OCI-LY7 (cell line): ENCODE measurements at regions not wholly inside any gene's neighbourhood (a gene's known extent, or its start where the extent isn't known, plus 50 kb on each side); places are given as distances from the start of the nearest gene placed in this dataset.

Experiments used
- BruUV-seq: library from RNA; stranded (reverse); fragments of 400-500 nt; replicated peaks from 2 replicates; lab custom pipeline; 2021; lab: Mats Ljungman, UMichigan
- CTCF ChIA-PET: fragments of 300-600 bp; sonication (Branson Sonifier 250); formaldehyde crosslinking; loops from one replicate; lab custom pipeline; 2022; ENCODE audit warnings: antibody characterized with exemption; ENCODE audit not compliant: unreplicated experiment; lab: Charles Lee
- POLR2A ChIA-PET: fragments of 300-600 bp; sonication (Branson Sonifier 250); formaldehyde crosslinking; loops from one replicate; lab custom pipeline; 2022; ENCODE audit warnings: antibody characterized with exemption; lab: Charles Lee
- DNase-seq: peaks from one replicate; pipeline ENCODE4 v3.0.0-alpha.2; 2015; ENCODE audit warnings: low spot score
- H2AFZ ChIP-seq: fragments of 200-600 bp; sonication (generic), shearing (Covaris generic); 2 replicates; pipeline ENCODE4 v1.6.1; 2014; ENCODE audit warnings: mild to moderate bottlenecking, antibody characterized with exemption, low read length, moderate library complexity
- H3K27ac ChIP-seq: fragments of 200-600 bp; sonication (generic); 2 replicates; pipeline ENCODE4 v1.5.1; 2014; ENCODE audit warnings: mixed run types, low read depth, mild to moderate bottlenecking, moderate library complexity, low read length, inconsistent platforms; ENCODE audit not compliant: poor library complexity, severe bottlenecking
- H3K36me3 ChIP-seq: fragments of 200-600 bp; sonication (generic); 2 replicates; pipeline ENCODE4 v1.6.1; 2014; ENCODE audit warnings: mild to moderate bottlenecking, antibody characterized with exemption, low read length, moderate library complexity, mixed read lengths; ENCODE audit not compliant: insufficient read depth
- H3K4me1 ChIP-seq: fragments of 200-600 bp; sonication (generic); 2 replicates; pipeline ENCODE4 v1.5.1; 2014; ENCODE audit warnings: mild to moderate bottlenecking, low read length; ENCODE audit not compliant: insufficient read depth, poor library complexity, severe bottlenecking
- H3K4me2 ChIP-seq: fragments of 200-600 bp; sonication (generic); 2 replicates; pipeline ENCODE4 v1.6.1; 2014; ENCODE audit warnings: mild to moderate bottlenecking, low read length
- H3K4me3 ChIP-seq: fragments of 200-600 bp; sonication (generic); 2 replicates; pipeline ENCODE4 v1.5.1; 2014; ENCODE audit warnings: mild to moderate bottlenecking, low read depth, low read length; ENCODE audit not compliant: poor library complexity, severe bottlenecking
- H3K79me2 ChIP-seq: fragments of 200-600 bp; sonication (generic); 2 replicates; pipeline ENCODE4 v1.6.1; 2016; ENCODE audit warnings: low read depth, mild to moderate bottlenecking, low read length, moderate library complexity, mixed read lengths; ENCODE audit not compliant: insufficient read depth
- H3K9me2 ChIP-seq: fragments of 200-600 bp; sonication (generic); 2 replicates; pipeline ENCODE4 v1.6.1; 2016; ENCODE audit warnings: mild to moderate bottlenecking, low read length, mixed read lengths; ENCODE audit not compliant: insufficient read depth
- H3K9me3 ChIP-seq: fragments of 200-600 bp; sonication (generic); 2 replicates; pipeline ENCODE4 v1.6.1; 2014; ENCODE audit warnings: mild to moderate bottlenecking, mixed run types, low read length, mixed read lengths
- H4K20me1 ChIP-seq: fragments of 200-600 bp; sonication (generic); 2 replicates; pipeline ENCODE4 v1.6.1; 2014; ENCODE audit warnings: mild to moderate bottlenecking, antibody characterized with exemption, low read length, moderate library complexity, mixed read lengths; ENCODE audit not compliant: insufficient read depth
- EZH2phosphoT487 ChIP-seq: fragments of 200-600 bp; sonication (generic); IDR thresholded peaks from 2 replicates; pipeline ENCODE4 v1.6.1; 2018; ENCODE audit warnings: low read depth, borderline replicate concordance, mild to moderate bottlenecking, mixed run types, antibody characterized with exemption, low read length, moderate library complexity, mixed read lengths
- intact Hi-C: fragments of 100-400 bp; cut with micrococcal nuclease; formaldehyde crosslinking; loops from one replicate; pipeline ENCODE4 v1.10.0; 2022; ENCODE audit not compliant: unreplicated experiment
- TF ChIP-seq, protein P1 (sequence below): fragments of 200-600 bp; sonication (generic); conservative IDR thresholded peaks from 2 replicates; pipeline ENCODE4 v1.5.1; 2014; ENCODE audit warnings: mild to moderate bottlenecking, antibody characterized with exemption, low read length, moderate library complexity, mixed read lengths

DNA sequence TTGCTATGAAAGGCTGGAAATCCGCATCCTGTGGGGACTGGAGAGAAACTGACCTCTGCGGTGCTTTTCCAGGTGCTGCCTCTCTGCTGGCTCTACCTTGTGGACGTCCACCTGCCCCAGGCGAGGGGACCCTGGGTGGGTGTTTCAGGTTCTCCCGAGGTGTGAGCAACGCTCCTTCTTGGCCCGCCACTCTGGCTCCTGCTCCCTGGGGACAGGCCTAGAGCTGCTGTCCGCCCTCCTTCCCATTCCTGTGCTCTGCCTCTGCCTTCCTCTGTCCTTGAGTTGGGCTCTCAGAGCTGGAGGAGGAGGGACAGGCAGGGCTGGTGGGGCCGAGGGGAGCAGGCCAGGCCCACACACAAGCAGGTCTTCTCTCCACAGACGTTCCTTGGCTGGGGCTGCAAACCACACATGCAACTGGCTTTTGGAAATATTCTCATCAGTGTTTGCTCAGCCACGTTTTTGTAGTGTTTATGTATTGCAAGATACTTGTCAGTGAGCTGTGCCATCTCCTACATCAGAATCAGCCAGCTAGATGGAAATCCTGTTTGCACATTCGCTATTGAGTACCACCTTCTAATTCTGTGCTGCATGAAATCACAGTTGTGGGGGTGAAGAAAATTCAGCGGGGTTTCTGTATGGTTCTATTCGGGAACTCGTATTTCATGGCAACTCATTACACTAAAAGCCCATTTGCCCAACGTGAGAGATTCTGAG, 1115.0 kb downstream of the BRD1 start:
- H3K36me3 ChIP-seq, result no peaks in the 10 kb centered on the region
- no peaks in the 10 kb centered on the region for H3K9me3 ChIP-seq
- no peaks in the 10 kb centered on the region for H4K20me1 ChIP-seq
- H3K4me3 ChIP-seq, result no peak overlapping the region
- CTCF ChIA-PET, result no interaction called here
- POLR2A ChIA-PET, result no interaction called here
- no TSS peak for BruUV-seq
- H3K4me2 ChIP-seq, result no peak overlapping the region
- H2AFZ ChIP-seq, result no peak overlapping the region
- intact Hi-C loops, result no loop called here
- TF ChIP-seq EZH2phosphoT487, result no peak
- TF ChIP-seq, protein P1, sequence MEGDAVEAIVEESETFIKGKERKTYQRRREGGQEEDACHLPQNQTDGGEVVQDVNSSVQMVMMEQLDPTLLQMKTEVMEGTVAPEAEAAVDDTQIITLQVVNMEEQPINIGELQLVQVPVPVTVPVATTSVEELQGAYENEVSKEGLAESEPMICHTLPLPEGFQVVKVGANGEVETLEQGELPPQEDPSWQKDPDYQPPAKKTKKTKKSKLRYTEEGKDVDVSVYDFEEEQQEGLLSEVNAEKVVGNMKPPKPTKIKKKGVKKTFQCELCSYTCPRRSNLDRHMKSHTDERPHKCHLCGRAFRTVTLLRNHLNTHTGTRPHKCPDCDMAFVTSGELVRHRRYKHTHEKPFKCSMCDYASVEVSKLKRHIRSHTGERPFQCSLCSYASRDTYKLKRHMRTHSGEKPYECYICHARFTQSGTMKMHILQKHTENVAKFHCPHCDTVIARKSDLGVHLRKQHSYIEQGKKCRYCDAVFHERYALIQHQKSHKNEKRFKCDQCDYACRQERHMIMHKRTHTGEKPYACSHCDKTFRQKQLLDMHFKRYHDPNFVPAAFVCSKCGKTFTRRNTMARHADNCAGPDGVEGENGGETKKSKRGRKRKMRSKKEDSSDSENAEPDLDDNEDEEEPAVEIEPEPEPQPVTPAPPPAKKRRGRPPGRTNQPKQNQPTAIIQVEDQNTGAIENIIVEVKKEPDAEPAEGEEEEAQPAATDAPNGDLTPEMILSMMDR, result no peak
- DNase-seq, result no peak
- H3K79me2 ChIP-seq, result no peaks in the 10 kb centered on the region
- no peaks in the 10 kb centered on the region for H3K9me2 ChIP-seq
- no peak overlapping the region for H3K27ac ChIP-seq
- no peaks in the 10 kb centered on the region for H3K4me1 ChIP-seq

DNA sequence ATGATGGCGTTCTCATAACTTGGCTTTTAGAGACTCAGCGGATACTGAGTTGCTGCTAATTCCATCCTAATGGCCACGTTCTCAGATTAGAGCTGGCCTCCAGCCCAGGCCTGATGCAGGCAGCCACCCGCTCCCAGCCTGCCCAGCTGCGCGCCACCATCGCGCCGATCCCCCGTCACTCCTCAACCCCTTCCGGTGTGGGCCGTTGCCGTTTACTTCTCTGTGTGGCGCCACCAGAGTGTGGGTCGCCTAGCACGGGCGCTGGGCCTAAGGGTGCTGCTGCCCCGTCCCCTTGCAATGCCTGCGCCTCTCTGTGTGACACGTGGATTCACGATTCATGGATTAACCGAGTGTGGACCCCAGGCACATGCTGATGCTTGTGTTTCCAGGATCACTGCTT, 1116.0 kb downstream of the BRD1 start:
- no peak overlapping the region for H3K4me3 ChIP-seq
- TF ChIP-seq EZH2phosphoT487, result no peak
- TF ChIP-seq, protein P1, result no peak
- no peak overlapping the region for H2AFZ ChIP-seq
- H3K27ac ChIP-seq, result no peak overlapping the region
- no peak for DNase-seq
- H3K79me2 ChIP-seq, result no peaks in the 10 kb centered on the region
- no peaks in the 10 kb centered on the region for H3K9me2 ChIP-seq
- H3K4me1 ChIP-seq, result no peaks in the 10 kb centered on the region
- CTCF ChIA-PET, result interaction anchor here (0.6 kb wide), 1 partner anchor 1225 kb away, joined by 5 read pairs; no protein-coding TSS in a partner anchor
- no peaks in the 10 kb centered on the region for H3K9me3 ChIP-seq
- intact Hi-C loops, result no loop called here
- POLR2A ChIA-PET, result no interaction called here
- no TSS peak for BruUV-seq
- no peaks in the 10 kb centered on the region for H3K36me3 ChIP-seq
- no peak overlapping the region for H3K4me2 ChIP-seq
- no peaks in the 10 kb centered on the region for H4K20me1 ChIP-seq

DNA sequence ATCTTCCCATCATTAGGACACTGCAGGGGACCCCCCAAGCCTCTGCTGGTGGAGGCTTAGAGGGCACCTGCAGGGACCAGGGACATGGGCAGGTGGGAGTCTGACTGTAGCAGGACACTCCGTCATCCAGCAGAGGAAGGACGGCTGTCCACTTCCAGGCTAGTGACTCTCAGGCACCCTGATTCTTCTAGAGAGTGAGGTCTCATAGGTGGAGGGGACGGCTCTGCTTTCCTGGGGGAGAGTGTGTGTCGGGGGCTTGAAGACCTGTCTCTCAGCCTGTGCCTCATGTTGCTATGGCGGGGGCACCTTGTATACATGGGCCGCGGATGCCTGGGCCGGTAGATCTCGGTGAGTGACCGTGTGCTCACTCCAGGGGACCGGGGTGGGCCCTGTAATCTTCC, 1116.6 kb downstream of the BRD1 start:
- intact Hi-C loops, result no loop called here
- Histone ChIP-seq H3K36me3 (no peaks in the 10 kb centered on the region), H3K4me1 (no peaks in the 10 kb centered on the region), H2AFZ (no peak overlapping the region), H3K4me2 (no peak overlapping the region), H3K9me2 (no peaks in the 10 kb centered on the region), H3K4me3 (no peak overlapping the region), H3K9me3 (no peaks in the 10 kb centered on the region), H3K27ac (no peak overlapping the region), H3K79me2 (no peaks in the 10 kb centered on the region), H4K20me1 (no peaks in the 10 kb centered on the region)
- CTCF ChIA-PET, result no interaction called here
- BruUV-seq, result no TSS peak
- TF ChIP-seq EZH2phosphoT487, result no peak
- TF ChIP-seq, protein P1, result no peak
- POLR2A ChIA-PET, result no interaction called here
- no peak for DNase-seq
